ENCODE measurements at regions not wholly inside any gene's neighbourhood (a gene's known extent, or its start where the extent isn't known, plus 50 kb on each side); places are given as distances from the start of the nearest gene placed in this dataset.

DNA sequence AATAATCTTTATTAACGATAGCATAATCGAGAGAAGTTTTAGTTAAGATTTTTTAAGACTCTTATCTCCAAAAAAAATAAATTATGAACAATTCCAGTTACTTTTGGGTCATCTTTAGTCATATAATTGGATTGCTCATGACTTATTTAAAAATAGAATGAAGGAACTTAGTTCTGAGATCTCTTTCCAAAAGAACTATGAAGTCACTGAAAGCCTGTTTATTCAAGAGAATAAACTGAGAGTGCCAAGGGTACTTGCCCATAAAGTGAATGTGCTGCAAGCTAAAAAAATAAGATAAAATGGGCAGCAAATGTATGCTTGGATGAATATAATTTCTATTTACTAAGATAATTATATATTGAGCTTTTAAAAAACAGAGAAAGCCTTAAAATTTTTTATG, 176.5 kb upstream of the PLSCR5 start:
- TF ChIP-seq POLR2A (IDR thresholded peaks at IDR 0.05), result no peak
- TF ChIP-seq, protein P1, sequence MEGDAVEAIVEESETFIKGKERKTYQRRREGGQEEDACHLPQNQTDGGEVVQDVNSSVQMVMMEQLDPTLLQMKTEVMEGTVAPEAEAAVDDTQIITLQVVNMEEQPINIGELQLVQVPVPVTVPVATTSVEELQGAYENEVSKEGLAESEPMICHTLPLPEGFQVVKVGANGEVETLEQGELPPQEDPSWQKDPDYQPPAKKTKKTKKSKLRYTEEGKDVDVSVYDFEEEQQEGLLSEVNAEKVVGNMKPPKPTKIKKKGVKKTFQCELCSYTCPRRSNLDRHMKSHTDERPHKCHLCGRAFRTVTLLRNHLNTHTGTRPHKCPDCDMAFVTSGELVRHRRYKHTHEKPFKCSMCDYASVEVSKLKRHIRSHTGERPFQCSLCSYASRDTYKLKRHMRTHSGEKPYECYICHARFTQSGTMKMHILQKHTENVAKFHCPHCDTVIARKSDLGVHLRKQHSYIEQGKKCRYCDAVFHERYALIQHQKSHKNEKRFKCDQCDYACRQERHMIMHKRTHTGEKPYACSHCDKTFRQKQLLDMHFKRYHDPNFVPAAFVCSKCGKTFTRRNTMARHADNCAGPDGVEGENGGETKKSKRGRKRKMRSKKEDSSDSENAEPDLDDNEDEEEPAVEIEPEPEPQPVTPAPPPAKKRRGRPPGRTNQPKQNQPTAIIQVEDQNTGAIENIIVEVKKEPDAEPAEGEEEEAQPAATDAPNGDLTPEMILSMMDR (IDR thresholded peaks at IDR 0.05), result no peak
- Histone ChIP-seq H3K27ac (no peak overlapping the region), H3K4me3 (no peak overlapping the region)

DNA sequence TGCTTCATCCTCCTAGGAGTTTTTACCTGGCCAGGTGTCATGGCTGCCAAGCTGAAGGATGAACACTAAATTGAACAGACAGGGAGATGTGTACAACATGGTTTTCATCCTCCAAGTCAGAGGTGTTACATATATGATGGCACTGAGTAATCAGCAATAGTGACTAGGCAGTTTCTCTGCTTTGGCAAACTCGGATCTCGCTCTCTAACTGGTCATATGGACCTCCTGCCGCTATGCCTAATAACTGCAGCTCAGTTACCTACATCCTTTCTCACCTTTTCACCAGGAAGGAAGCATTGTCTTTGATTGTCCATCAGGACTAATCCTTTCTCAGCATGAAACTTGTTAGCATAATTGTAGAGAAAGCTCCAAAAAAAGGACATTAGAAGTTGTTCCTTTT, 175.9 kb upstream of the PLSCR5 start:
- Histone ChIP-seq H3K4me3 (no peak overlapping the region), H3K4me1 (no peaks in the 10 kb centered on the region), H3K27me3 (no peaks in the 10 kb centered on the region), H3K9me3 (no peaks in the 10 kb centered on the region), H3K27ac (no peak overlapping the region), H3K36me3 (no peaks in the 10 kb centered on the region)
- TF ChIP-seq POLR2A (IDR thresholded peaks at IDR 0.05), result no peak
- TF ChIP-seq, protein P1 (IDR thresholded peaks at IDR 0.05), result no peak
- DNase-seq, result no peak

More for the DNA sequence above, 176.5 kb upstream of the PLSCR5 start:
- Histone ChIP-seq H3K4me1 (no peaks in the 10 kb centered on the region), H3K36me3 (no peaks in the 10 kb centered on the region), H3K9me3 (no peaks in the 10 kb centered on the region), H3K27me3 (no peaks in the 10 kb centered on the region)
- no peak for DNase-seq

DNA sequence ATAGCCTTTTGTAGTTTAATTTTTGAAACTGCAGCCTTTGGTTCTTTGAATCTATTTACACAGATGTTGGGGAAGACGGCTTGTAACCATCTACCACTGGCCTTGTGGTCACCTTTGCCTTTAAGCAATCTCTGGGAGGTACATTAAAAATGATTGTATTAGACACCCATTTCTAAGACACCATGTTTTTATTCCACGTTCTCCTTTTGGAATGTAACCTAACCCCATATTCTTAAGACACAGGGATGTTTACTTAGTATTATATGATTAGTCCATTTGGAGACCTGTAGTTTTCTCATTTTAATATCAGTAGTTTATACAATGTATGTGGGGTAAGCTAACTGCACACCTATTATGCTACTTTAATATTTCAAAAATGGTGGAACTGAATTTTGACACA, 175.1 kb upstream of the PLSCR5 start:
- Histone ChIP-seq H3K4me1 (no peaks in the 10 kb centered on the region), H3K27ac (no peak overlapping the region), H3K36me3 (no peaks in the 10 kb centered on the region), H3K4me3 (no peak overlapping the region), H3K27me3 (no peaks in the 10 kb centered on the region), H3K9me3 (no peaks in the 10 kb centered on the region)
- no peak for DNase-seq
- TF ChIP-seq, protein P1 (IDR thresholded peaks at IDR 0.05), result no peak
- TF ChIP-seq POLR2A (IDR thresholded peaks at IDR 0.05), result no peak

DNA sequence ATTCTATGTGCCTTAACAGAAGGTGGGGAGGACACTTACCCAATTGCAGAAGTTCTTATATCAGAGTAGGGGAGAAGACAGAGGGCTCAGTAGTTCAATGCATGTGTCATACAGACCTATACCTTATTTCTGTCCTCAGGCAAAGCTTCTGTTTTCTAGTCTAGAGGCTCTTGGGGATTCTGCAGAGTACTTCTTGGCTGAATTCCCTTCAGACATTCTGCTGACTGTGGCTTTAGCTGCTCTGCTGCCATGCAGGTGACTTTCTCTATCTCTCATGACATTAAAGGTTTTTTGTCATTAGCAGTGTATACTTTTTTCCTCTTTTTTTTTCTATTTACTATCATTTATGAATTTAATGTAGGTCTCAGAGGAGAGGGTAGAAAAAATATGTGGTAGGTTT, 172.8 kb upstream of the PLSCR5 start:
- no peaks in the 10 kb centered on the region for H3K9me3 ChIP-seq
- no peak for TF ChIP-seq POLR2A (IDR thresholded peaks at IDR 0.05)
- TF ChIP-seq, protein P1 (IDR thresholded peaks at IDR 0.05), result no peak
- no peaks in the 10 kb centered on the region for H3K27me3 ChIP-seq
- H3K4me3 ChIP-seq, result no peak overlapping the region
- H3K27ac ChIP-seq, result no peak overlapping the region
- no peak for DNase-seq
- no peaks in the 10 kb centered on the region for H3K4me1 ChIP-seq
- H3K36me3 ChIP-seq, result no peaks in the 10 kb centered on the region

DNA sequence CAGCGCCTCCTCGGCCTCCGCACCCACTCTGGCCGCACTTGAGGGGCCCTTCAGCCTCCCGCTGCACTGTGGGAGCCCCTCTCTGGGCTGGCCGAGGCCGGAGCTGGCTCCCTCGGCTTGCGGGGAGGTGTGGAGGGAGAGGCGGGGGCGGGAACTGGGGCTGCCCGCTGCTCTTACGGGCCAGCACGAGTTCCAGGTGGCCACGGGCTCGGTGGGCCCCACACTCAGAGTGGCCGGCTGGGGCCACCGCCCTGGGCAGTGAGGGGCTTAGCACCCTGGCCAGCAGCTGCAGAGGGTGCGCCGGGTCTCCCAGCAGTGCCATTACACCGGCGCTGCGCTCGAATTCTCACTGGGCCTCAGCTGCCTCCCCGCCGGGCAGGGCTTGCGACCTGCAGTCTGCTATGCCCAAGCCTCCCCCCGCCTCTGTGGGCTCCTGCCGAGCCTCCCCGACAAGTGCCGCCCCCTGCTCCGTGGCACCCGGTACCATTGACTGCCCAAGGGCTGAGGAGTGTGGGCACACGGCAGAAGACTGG, 167.1 kb upstream of the PLSCR5 start:
- Histone ChIP-seq H3K4me1 (no peaks in the 10 kb centered on the region), H3K4me3 (no peak overlapping the region), H3K36me3 (no peaks in the 10 kb centered on the region), H3K27me3 (no peaks in the 10 kb centered on the region), H3K9me3 (no peaks in the 10 kb centered on the region), H3K27ac (no peak overlapping the region)
- DNase-seq, result no peak
- TF ChIP-seq, protein P1 (IDR thresholded peaks at IDR 0.05), result no peak

DNA sequence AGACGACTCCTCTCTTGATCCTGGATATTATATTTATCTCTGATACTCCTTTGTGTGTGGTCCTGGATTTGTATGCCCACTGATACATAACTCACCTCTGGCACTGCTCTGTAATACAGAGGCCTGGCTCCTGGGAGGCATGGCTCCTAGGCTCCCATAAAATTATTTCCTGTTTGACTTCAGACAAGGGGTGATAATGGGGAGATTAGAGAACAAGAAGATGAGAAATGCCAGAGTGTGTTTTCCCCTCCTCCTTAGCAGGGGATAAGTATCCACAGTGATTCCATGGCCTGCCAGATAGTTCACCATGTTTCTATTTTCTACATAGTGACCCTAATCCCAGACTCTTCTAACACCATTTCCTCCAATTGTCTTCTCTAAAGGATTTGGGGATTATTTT, 165.7 kb upstream of the PLSCR5 start:
- no peak overlapping the region for H3K4me3 ChIP-seq
- H3K36me3 ChIP-seq, result no peaks in the 10 kb centered on the region
- H3K27me3 ChIP-seq, result no peaks in the 10 kb centered on the region
- no peak overlapping the region for H3K27ac ChIP-seq
- no peaks in the 10 kb centered on the region for H3K4me1 ChIP-seq
- TF ChIP-seq, protein P1 (IDR thresholded peaks at IDR 0.05), result no peak
- no peak for TF ChIP-seq POLR2A (IDR thresholded peaks at IDR 0.05)
- no peaks in the 10 kb centered on the region for H3K9me3 ChIP-seq
- DNase-seq, result no peak

Data from Peyer's patch (tissue), 4 donors.